Dedifferentiated amniotic fluid mesenchymal stem cell (primary cell): ENCODE measurements at regions not wholly inside any gene's neighbourhood (a gene's known extent, or its start where the extent isn't known, plus 50 kb on each side); places are given as distances from the start of the nearest gene placed in this dataset.
A peak's percentile ranks its signal among the peaks of the same experiment; 100 is the strongest.

Experiments
- DNase-seq: peaks from one replicate; pipeline ENCODE4 v3.0.0-alpha.2; 2016; ENCODE audit errors: extremely low spot score

- no peak for DNase-seq
Measured at GRCh38 chr1:81330521-81330920, 470.2 kb upstream of the ADGRL2 start.

GRCh38 chr1:81330111-81330510, 470.6 kb upstream of the ADGRL2 start:
- DNase-seq, result no peak

GRCh38 chr1:81329041-81329440, 471.7 kb upstream of the ADGRL2 start:
- DNase-seq, result no peak

GRCh38 chr1:81327743-81328142, 473.0 kb upstream of the ADGRL2 start:
- no peak for DNase-seq

GRCh38 chr1:81327103-81327710, 473.5 kb upstream of the ADGRL2 start:
- DNase-seq, result no peak

GRCh38 chr1:81326212-81326611, 474.5 kb upstream of the ADGRL2 start:
- DNase-seq, result no peak

- no peak for DNase-seq
Measured at GRCh38 chr1:81325397-81325796, 475.3 kb upstream of the ADGRL2 start.

- DNase-seq, result no peak
Measured at GRCh38 chr1:81323862-81324261, 476.9 kb upstream of the ADGRL2 start.

- DNase-seq, result no peak
Measured at GRCh38 chr1:81317191-81317590, 483.5 kb upstream of the ADGRL2 start.

GRCh38 chr1:81314513-81315233, 486.1 kb upstream of the ADGRL2 start:
- DNase-seq, result no peak

- no peak for DNase-seq
Measured at GRCh38 chr1:81313289-81313688, 487.4 kb upstream of the ADGRL2 start.

GRCh38 chr1:81312272-81312754, 488.4 kb upstream of the ADGRL2 start:
- DNase-seq, result no peak

- no peak for DNase-seq
Measured at GRCh38 chr1:81310250-81310649, 490.5 kb upstream of the ADGRL2 start.

GRCh38 chr1:81308191-81308590, 492.5 kb upstream of the ADGRL2 start:
- no peak for DNase-seq

GRCh38 chr1:81307786-81308185, 492.9 kb upstream of the ADGRL2 start:
- no peak for DNase-seq

GRCh38 chr1:81305997-81306452, 494.7 kb upstream of the ADGRL2 start:
- peak; percentile 44 for DNase-seq

- DNase-seq, result peak; percentile 49
Measured at GRCh38 chr1:81304187-81304586, 496.5 kb upstream of the ADGRL2 start.

- no peak for DNase-seq
Measured at GRCh38 chr1:81299892-81300291, 500.8 kb upstream of the ADGRL2 start.

- DNase-seq, result no peak
Measured at GRCh38 chr1:81298266-81298665, 502.5 kb upstream of the ADGRL2 start.

- peak; percentile 91 for DNase-seq
Measured at GRCh38 chr1:81296601-81297000, 504.1 kb upstream of the ADGRL2 start.

- DNase-seq, result no peak
Measured at GRCh38 chr1:81290326-81290725, 510.4 kb upstream of the ADGRL2 start.

GRCh38 chr1:81288689-81289088, 512.0 kb upstream of the ADGRL2 start:
- DNase-seq, result no peak

- peak; percentile 63 for DNase-seq
Measured at GRCh38 chr1:81287411-81288080, 513.2 kb upstream of the ADGRL2 start.
